HG02588 (cell line): ENCODE measurements at regions not wholly inside any gene's neighbourhood (a gene's known extent, or its start where the extent isn't known, plus 50 kb on each side); places are given as distances from the start of the nearest gene placed in this dataset.
A peak's percentile ranks its signal among the peaks of the same experiment; 100 is the strongest.

Experiments
- ATAC-seq: cut with Tn5 transposase; IDR thresholded peaks from one replicate; pipeline ENCODE4 v1.9.1; 2021; ENCODE audit warnings: mild to moderate bottlenecking, moderate library complexity; ENCODE audit not compliant: unreplicated experiment

- no peak for ATAC-seq
Observed at GRCh38 chr2:188903740-188904139, 70.4 kb upstream of the COL3A1 start.

- no peak for ATAC-seq
Observed at GRCh38 chr2:188909036-188909435, 65.1 kb upstream of the COL3A1 start.

GRCh38 chr2:188916736-188917135 is 57.4 kb upstream of the COL3A1 start:
- no peak for ATAC-seq

GRCh38 chr2:188917632-188918031 is 56.5 kb upstream of the COL3A1 start:
- ATAC-seq, result no peak

GRCh38 chr2:188919824-188920223 is 54.3 kb upstream of the COL3A1 start:
- ATAC-seq, result peak; percentile 66

- no peak for ATAC-seq
Observed at GRCh38 chr2:188922191-188922590, 52.0 kb upstream of the COL3A1 start.
